H9 (cell line): ENCODE measurements at regions not wholly inside any gene's neighbourhood (a gene's known extent, or its start where the extent isn't known, plus 50 kb on each side); places are given as distances from the start of the nearest gene placed in this dataset.

ENCODE experiments used
- DNase-seq: peaks from one replicate; pipeline ENCODE4 v3.0.0-alpha.2; 2017
- H2AFZ ChIP-seq: one replicate; pipeline ENCODE4 v1.6.1; 2013; ENCODE audit warnings: mild to moderate bottlenecking, low read length, control low read depth, moderate library complexity
- H2AK5ac ChIP-seq: 2 replicates; pipeline ENCODE4 v1.6.1; 2013; ENCODE audit warnings: low read length, control low read depth, mixed read lengths; ENCODE audit not compliant: insufficient read length
- H2BK120ac ChIP-seq: one replicate; pipeline ENCODE4 v1.6.1; 2013; ENCODE audit warnings: low read depth, mild to moderate bottlenecking, low read length, control low read depth, inconsistent platforms; ENCODE audit not compliant: poor library complexity, severe bottlenecking
- H2BK12ac ChIP-seq: 2 replicates; pipeline ENCODE4 v1.6.1; 2013; ENCODE audit warnings: low read length, control low read depth, mixed read lengths, low read depth; ENCODE audit not compliant: insufficient read length
- H2BK15ac ChIP-seq: 2 replicates; pipeline ENCODE4 v1.6.1; 2013; ENCODE audit warnings: low read depth, low read length, control low read depth
- H2BK20ac ChIP-seq: one replicate; pipeline ENCODE4 v1.6.1; 2013; ENCODE audit warnings: low read depth, mild to moderate bottlenecking, low read length, control low read depth, inconsistent platforms; ENCODE audit not compliant: poor library complexity, severe bottlenecking
- H2BK5ac ChIP-seq: 2 replicates; pipeline ENCODE4 v1.6.1; 2013; ENCODE audit warnings: low read length, control low read depth, mixed read lengths; ENCODE audit not compliant: insufficient read length
- H3K14ac ChIP-seq: 2 replicates; pipeline ENCODE4 v1.6.1; 2013; ENCODE audit warnings: low read length, control low read depth; ENCODE audit not compliant: insufficient read depth
- H3K18ac ChIP-seq: 2 replicates; pipeline ENCODE4 v1.6.1; 2013; ENCODE audit warnings: low read depth, mild to moderate bottlenecking, mixed read lengths, low read length, control low read depth; ENCODE audit not compliant: insufficient read length
- H3K23ac ChIP-seq: 2 replicates; pipeline ENCODE4 v1.6.1; 2013; ENCODE audit warnings: low read length, control low read depth, mixed read lengths, low read depth; ENCODE audit not compliant: insufficient read length
- H3K23me2 ChIP-seq: 2 replicates; pipeline ENCODE4 v1.6.1; 2013; ENCODE audit warnings: low read depth, mild to moderate bottlenecking, mixed read lengths, low read length, control low read depth; ENCODE audit not compliant: insufficient read length, poor library complexity, severe bottlenecking
- H3K27ac ChIP-seq: 2 replicates; pipeline ENCODE4 v1.5.1; 2013; ENCODE audit warnings: low read length, control low read depth, mixed read lengths, low read depth; ENCODE audit not compliant: insufficient read length
- H3K27me3 ChIP-seq: 2 replicates; pipeline ENCODE4 v1.6.1; 2013; ENCODE audit warnings: low read length, control low read depth, inconsistent platforms; ENCODE audit not compliant: insufficient read depth
- H3K4ac ChIP-seq: 2 replicates; pipeline ENCODE4 v1.6.1; 2013; ENCODE audit warnings: low read depth, mild to moderate bottlenecking, control low read depth, inconsistent platforms, low read length, moderate library complexity
- H3K4me1 ChIP-seq: 2 replicates; pipeline ENCODE4 v1.6.1; 2013; ENCODE audit warnings: low read length, control low read depth, inconsistent platforms; ENCODE audit not compliant: insufficient read depth
- H3K4me2 ChIP-seq: 2 replicates; pipeline ENCODE4 v1.6.1; 2013; ENCODE audit warnings: low read length, control low read depth, mixed read lengths; ENCODE audit not compliant: insufficient read length, insufficient read depth
- H3K56ac ChIP-seq: 2 replicates; pipeline ENCODE4 v1.6.1; 2013; ENCODE audit warnings: low read depth, mild to moderate bottlenecking, mixed read lengths, low read length, control low read depth; ENCODE audit not compliant: insufficient read length
- H3K79me1 ChIP-seq: 2 replicates; pipeline ENCODE4 v1.6.1; 2013; ENCODE audit warnings: low read depth, mild to moderate bottlenecking, moderate library complexity, low read length, control low read depth, inconsistent platforms; ENCODE audit not compliant: insufficient read depth, poor library complexity, severe bottlenecking
- H3K79me2 ChIP-seq: 2 replicates; pipeline ENCODE4 v1.6.1; 2013; ENCODE audit warnings: low read length, control low read depth, inconsistent platforms; ENCODE audit not compliant: insufficient read depth
- H3K9ac ChIP-seq: 2 replicates; pipeline ENCODE4 v1.6.1; 2013; ENCODE audit warnings: low read length, control low read depth, mixed read lengths; ENCODE audit not compliant: insufficient read length; ENCODE audit errors: extremely low read depth
- H3K9me3 ChIP-seq: one replicate; pipeline ENCODE4 v1.6.1; 2013; ENCODE audit warnings: low read depth, low read length, inconsistent platforms; ENCODE audit not compliant: control insufficient read depth
- H3T11ph ChIP-seq: one replicate; pipeline ENCODE4 v1.6.1; 2013; ENCODE audit warnings: mild to moderate bottlenecking, low read length, control low read depth, inconsistent platforms
- H4K20me1 ChIP-seq: one replicate; pipeline ENCODE4 v1.6.1; 2013; ENCODE audit not compliant: control insufficient read depth, insufficient read length, insufficient read depth
- H4K5ac ChIP-seq: 2 replicates; pipeline ENCODE4 v1.6.1; 2013; ENCODE audit warnings: low read depth, mild to moderate bottlenecking, mixed read lengths, low read length, control low read depth; ENCODE audit not compliant: insufficient read length
- H4K8ac ChIP-seq: replicated peaks from 2 replicates; pipeline ENCODE4 v1.6.1; 2013; ENCODE audit warnings: low read length, control low read depth, mixed read lengths, low read depth; ENCODE audit not compliant: insufficient read length
- H4K91ac ChIP-seq: 2 replicates; pipeline ENCODE4 v1.6.1; 2013; ENCODE audit warnings: low read depth, mild to moderate bottlenecking, moderate library complexity, mixed read lengths, low read length, control low read depth; ENCODE audit not compliant: insufficient read length
- H3K27ac Mint-ChIP-seq, 3 experiments: 2 replicates in 2 of 3; 3 replicates in 1 of 3; pipeline ENCODE4 v1.8.0; 2020 to 2021; ENCODE audit warnings: mixed read lengths in 3 of 3, mild to moderate bottlenecking in 1 of 3, moderate library complexity in 1 of 3
- H3K27me3 Mint-ChIP-seq: 2 replicates; pipeline ENCODE4 v1.8.0; 2021; ENCODE audit warnings: low read depth, mild to moderate bottlenecking, moderate library complexity, mixed read lengths
- H3K36me3 Mint-ChIP-seq, 3 experiments: 2 replicates in 2 of 3; 3 replicates in 1 of 3; pipeline ENCODE4 v1.8.0; 2020 to 2021; ENCODE audit warnings: low read depth in 3 of 3, mixed read lengths in 3 of 3; ENCODE audit not compliant: insufficient read depth in 1 of 3
- H3K4me1 Mint-ChIP-seq, 2 experiments: 2 replicates each; pipeline ENCODE4 v1.8.0; 2020; ENCODE audit warnings: mixed read lengths in 2 of 2
- H3K4me3 Mint-ChIP-seq, 2 experiments: 2 replicates in 1 of 2; 3 replicates in 1 of 2; pipeline ENCODE4 v1.8.0; 2020 to 2021; ENCODE audit warnings: mild to moderate bottlenecking in 2 of 2, mixed read lengths in 2 of 2, moderate library complexity in 1 of 2
- H3K9me3 Mint-ChIP-seq, 2 experiments: 2 replicates in 1 of 2; 3 replicates in 1 of 2; pipeline ENCODE4 v1.8.0; 2020; ENCODE audit warnings: mild to moderate bottlenecking in 2 of 2, mixed read lengths in 2 of 2, moderate library complexity in 1 of 2
- WGBS: extraction: QIAGEN DNeasy Blood & Tissue Kit; methylation state at CpG from one replicate; pipeline ENCODE4 v1.1.7; 2013; ENCODE audit warnings: missing lambda C conversion rate, low lambda C conversion rate, mixed read lengths; ENCODE audit not compliant: insufficient read length; ENCODE audit errors: extremely low coverage; 5-methylcytosine and 5-hydroxymethylcytosine counted together
- TF ChIP-seq, protein P1 (sequence below): fragments of 200-600 bp; sonication (generic); conservative IDR thresholded peaks from 3 replicates; pipeline ENCODE4 v1.8.0; 2021; ENCODE audit warnings: antibody characterized with exemption, mild to moderate bottlenecking

DNA sequence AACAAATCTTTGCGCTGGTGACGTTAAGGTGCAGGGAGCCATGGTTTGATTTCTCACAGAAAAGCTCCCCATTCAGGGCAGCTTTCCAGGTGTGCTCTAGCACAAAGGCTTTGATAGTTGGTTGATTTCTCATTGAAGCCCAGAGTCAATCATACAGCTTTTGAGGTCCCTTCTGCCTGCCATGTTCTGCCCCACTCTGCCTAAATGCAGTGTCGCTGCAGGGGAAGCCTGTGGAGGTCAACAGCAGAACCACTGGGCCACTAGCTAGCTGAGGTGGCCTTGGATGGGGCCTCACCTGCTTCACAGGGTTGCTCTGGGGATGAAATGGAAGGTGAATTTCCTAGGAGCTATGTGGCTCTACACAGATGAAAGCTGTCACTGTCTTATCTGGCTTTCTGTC, 278.3 kb downstream of the TLE3 start:
- H3K56ac ChIP-seq, result no peak overlapping the region
- TF ChIP-seq, protein P1, sequence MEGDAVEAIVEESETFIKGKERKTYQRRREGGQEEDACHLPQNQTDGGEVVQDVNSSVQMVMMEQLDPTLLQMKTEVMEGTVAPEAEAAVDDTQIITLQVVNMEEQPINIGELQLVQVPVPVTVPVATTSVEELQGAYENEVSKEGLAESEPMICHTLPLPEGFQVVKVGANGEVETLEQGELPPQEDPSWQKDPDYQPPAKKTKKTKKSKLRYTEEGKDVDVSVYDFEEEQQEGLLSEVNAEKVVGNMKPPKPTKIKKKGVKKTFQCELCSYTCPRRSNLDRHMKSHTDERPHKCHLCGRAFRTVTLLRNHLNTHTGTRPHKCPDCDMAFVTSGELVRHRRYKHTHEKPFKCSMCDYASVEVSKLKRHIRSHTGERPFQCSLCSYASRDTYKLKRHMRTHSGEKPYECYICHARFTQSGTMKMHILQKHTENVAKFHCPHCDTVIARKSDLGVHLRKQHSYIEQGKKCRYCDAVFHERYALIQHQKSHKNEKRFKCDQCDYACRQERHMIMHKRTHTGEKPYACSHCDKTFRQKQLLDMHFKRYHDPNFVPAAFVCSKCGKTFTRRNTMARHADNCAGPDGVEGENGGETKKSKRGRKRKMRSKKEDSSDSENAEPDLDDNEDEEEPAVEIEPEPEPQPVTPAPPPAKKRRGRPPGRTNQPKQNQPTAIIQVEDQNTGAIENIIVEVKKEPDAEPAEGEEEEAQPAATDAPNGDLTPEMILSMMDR, result no peak
- Mint-ChIP-seq H3K9me3 (no peaks in the 10 kb centered on the region; a peak in 2 of 5 replicates), H3K4me1 (peaks cover 12 to 17% of the 10 kb centered on the region in 2 experiments), H3K27ac (no peak overlapping the region), H3K36me3 (no peaks in the 10 kb centered on the region; a peak in 2 of 7 replicates), H3K4me3 (no peak overlapping the region), H3K27me3 (peaks cover 55% of the 10 kb centered on the region)
- no peak overlapping the region for H3K9ac ChIP-seq
- H3T11ph ChIP-seq, result no peak overlapping the region
- no peaks in the 10 kb centered on the region for H3K79me1 ChIP-seq
- H4K20me1 ChIP-seq, result no peaks in the 10 kb centered on the region
- H4K91ac ChIP-seq, result no peak overlapping the region
- no peak overlapping the region for H3K4me2 ChIP-seq
- H4K5ac ChIP-seq, result no peak overlapping the region
- no peak overlapping the region for H2BK12ac ChIP-seq
- H2AFZ ChIP-seq, result no peak overlapping the region
- no CpG with 5 or more reads among the region's 3 CpGs for WGBS
- no peak overlapping the region for H3K27ac ChIP-seq
- no peak overlapping the region for H3K14ac ChIP-seq
- H3K23me2 ChIP-seq, result no peaks in the 10 kb centered on the region
- no peak overlapping the region for H2BK20ac ChIP-seq
- no peak overlapping the region for H2BK15ac ChIP-seq
- no peak overlapping the region for H3K18ac ChIP-seq
- DNase-seq, result no peak
- H3K9me3 ChIP-seq, result no peaks in the 10 kb centered on the region
- no peaks in the 10 kb centered on the region for H3K79me2 ChIP-seq
- H3K4ac ChIP-seq, result no peak overlapping the region
- H3K27me3 ChIP-seq, result no peaks in the 10 kb centered on the region
- H2AK5ac ChIP-seq, result no peak overlapping the region
- H3K23ac ChIP-seq, result no peak overlapping the region
- peaks cover 6% of the 10 kb centered on the region; the same call in 1 of the 2 replicates for H3K4me1 ChIP-seq
- H2BK5ac ChIP-seq, result no peak overlapping the region
- H4K8ac ChIP-seq, result no peak overlapping the region
- H2BK120ac ChIP-seq, result no peak overlapping the region
